ENCODE measurements at regions not wholly inside any gene's neighbourhood (a gene's known extent, or its start where the extent isn't known, plus 50 kb on each side); places are given as distances from the start of the nearest gene placed in this dataset.

DNA sequence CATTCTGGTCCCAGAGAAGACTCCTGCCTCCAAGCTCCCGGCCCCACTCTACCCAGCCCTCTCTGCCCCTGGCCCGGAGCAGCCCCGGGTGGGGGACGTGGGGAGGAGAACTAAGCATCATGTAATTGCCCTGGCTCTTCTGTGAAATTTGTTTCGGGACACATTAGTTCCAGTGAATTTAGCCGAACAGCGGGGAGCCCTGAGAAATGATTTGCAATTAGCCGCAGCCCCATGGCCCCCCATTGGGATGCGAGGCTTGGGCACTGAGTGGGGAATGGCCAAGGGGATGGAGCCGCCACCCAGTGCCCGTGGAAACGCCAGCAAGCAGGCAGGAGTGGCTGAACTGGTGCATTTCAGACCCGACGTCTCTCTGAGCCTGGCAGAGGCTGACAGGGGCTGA is 173.9 kb upstream of the LHX5 start:
- TF ChIP-seq EZH2 (optimal IDR thresholded peaks at IDR 0.05; ENCODE audit: low read depth, low read length) (no peak), EZH2phosphoT487 (IDR thresholded peaks at IDR 0.05; ENCODE audit: low read length) (no peak)
- TF ChIP-seq, protein P1, sequence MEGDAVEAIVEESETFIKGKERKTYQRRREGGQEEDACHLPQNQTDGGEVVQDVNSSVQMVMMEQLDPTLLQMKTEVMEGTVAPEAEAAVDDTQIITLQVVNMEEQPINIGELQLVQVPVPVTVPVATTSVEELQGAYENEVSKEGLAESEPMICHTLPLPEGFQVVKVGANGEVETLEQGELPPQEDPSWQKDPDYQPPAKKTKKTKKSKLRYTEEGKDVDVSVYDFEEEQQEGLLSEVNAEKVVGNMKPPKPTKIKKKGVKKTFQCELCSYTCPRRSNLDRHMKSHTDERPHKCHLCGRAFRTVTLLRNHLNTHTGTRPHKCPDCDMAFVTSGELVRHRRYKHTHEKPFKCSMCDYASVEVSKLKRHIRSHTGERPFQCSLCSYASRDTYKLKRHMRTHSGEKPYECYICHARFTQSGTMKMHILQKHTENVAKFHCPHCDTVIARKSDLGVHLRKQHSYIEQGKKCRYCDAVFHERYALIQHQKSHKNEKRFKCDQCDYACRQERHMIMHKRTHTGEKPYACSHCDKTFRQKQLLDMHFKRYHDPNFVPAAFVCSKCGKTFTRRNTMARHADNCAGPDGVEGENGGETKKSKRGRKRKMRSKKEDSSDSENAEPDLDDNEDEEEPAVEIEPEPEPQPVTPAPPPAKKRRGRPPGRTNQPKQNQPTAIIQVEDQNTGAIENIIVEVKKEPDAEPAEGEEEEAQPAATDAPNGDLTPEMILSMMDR (IDR thresholded peaks at IDR 0.05; ENCODE audit: low read length) = no peak
